Stomach (tissue), 4 donors: ENCODE measurements at regions not wholly inside any gene's neighbourhood (a gene's known extent, or its start where the extent isn't known, plus 50 kb on each side); places are given as distances from the start of the nearest gene placed in this dataset.

ENCODE experiments used
- POLR2A ChIP-seq, 4 donors: fragments of 450-650 bp; IDR thresholded peaks; one replicate each; pipeline ENCODE4 v1.6.1; 2016; ENCODE audit warnings: antibody characterized with exemption in 4 of 4, control low read depth in 2 of 4, mild to moderate bottlenecking in 1 of 4, moderate library complexity in 1 of 4
- POLR2AphosphoS5 ChIP-seq, 3 donors: sonication (generic); formaldehyde crosslinking; IDR thresholded peaks; one replicate each; pipeline ENCODE4 v1.6.1; 2016; ENCODE audit warnings: antibody characterized with exemption in 3 of 3
- TF ChIP-seq, protein P1 (sequence below), 7 experiments: fragments of 450-650 bp in 4 of 7; fragments of 200-600 bp in 3 of 7; sonication (generic) in 3 of 7; IDR thresholded peaks; one replicate each; pipeline ENCODE4 v1.5.1; 2016 to 2019; ENCODE audit warnings: antibody characterized with exemption in 7 of 7, control low read depth in 2 of 7, mild to moderate bottlenecking in 1 of 7

DNA sequence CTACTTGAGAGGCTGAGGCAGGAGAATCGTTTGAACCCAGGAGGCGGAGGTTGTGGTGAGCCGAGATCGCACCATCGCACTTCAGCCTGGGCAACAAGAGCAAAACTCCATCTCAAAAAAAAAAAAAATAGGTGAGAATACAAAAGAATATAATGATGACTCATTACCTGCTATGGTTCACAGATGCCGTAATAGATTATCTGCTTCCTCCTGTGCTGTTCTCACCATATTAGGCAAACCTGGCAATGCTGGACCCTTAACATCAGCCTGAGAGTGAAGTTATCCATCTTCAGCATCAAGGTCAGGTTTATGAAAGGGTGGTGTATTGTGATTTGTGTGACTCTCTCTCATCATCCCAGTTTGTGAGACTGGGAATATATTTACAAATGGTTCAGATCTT is 271.3 kb upstream of the CPHXL start:
- TF ChIP-seq, protein P1, sequence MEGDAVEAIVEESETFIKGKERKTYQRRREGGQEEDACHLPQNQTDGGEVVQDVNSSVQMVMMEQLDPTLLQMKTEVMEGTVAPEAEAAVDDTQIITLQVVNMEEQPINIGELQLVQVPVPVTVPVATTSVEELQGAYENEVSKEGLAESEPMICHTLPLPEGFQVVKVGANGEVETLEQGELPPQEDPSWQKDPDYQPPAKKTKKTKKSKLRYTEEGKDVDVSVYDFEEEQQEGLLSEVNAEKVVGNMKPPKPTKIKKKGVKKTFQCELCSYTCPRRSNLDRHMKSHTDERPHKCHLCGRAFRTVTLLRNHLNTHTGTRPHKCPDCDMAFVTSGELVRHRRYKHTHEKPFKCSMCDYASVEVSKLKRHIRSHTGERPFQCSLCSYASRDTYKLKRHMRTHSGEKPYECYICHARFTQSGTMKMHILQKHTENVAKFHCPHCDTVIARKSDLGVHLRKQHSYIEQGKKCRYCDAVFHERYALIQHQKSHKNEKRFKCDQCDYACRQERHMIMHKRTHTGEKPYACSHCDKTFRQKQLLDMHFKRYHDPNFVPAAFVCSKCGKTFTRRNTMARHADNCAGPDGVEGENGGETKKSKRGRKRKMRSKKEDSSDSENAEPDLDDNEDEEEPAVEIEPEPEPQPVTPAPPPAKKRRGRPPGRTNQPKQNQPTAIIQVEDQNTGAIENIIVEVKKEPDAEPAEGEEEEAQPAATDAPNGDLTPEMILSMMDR (IDR thresholded peaks at IDR 0.05), result no peak
- TF ChIP-seq POLR2A (IDR thresholded peaks at IDR 0.05) (no peak), POLR2AphosphoS5 (IDR thresholded peaks at IDR 0.05) (no peak)
